ENCODE measurements at regions not wholly inside any gene's neighbourhood (a gene's known extent, or its start where the extent isn't known, plus 50 kb on each side); places are given as distances from the start of the nearest gene placed in this dataset.

GRCh38 chr5:39730006-39730405, 305.2 kb upstream of the DAB2 start:
- Histone ChIP-seq H3K4me1 (no peaks in the 10 kb centered on the region), H3K9me3 (no peaks in the 10 kb centered on the region), H3K27me3 (no peaks in the 10 kb centered on the region), H3K4me3 (no peak overlapping the region), H3K36me3 (no peaks in the 10 kb centered on the region), H3K27ac (no peak overlapping the region)
- ATAC-seq: no peak
- 64 to 80% (median 77%) methylated on average over 2 of the region's 2 CpGs for WGBS, 4 donors
- TF ChIP-seq CTCF (IDR thresholded peaks at IDR 0.05) (no peak), POLR2A (IDR thresholded peaks at IDR 0.05) (no peak)
- DNase-seq: no peak
- intact Hi-C loops (cut with DNase I): no loop called here

- ATAC-seq (no peak), DNase-seq (no peak)
- intact Hi-C loops (cut with DNase I): no loop called here
- Histone ChIP-seq H3K4me3 (no peak overlapping the region), H3K36me3 (no peaks in the 10 kb centered on the region), H3K4me1 (no peaks in the 10 kb centered on the region), H3K9me3 (no peaks in the 10 kb centered on the region), H3K27me3 (no peaks in the 10 kb centered on the region), H3K27ac (no peak overlapping the region)
- TF ChIP-seq CTCF (IDR thresholded peaks at IDR 0.05) (no peak), POLR2A (IDR thresholded peaks at IDR 0.05) (no peak)
- WGBS, 4 donors: 91 to 99% (median 98%) methylated on average over 1 of the region's 1 CpG
Measured at GRCh38 chr5:39726467-39726866, 301.7 kb upstream of the DAB2 start.

- intact Hi-C loops (cut with DNase I): no loop called here
Measured at GRCh38 chr5:39721394-39721793, 296.6 kb upstream of the DAB2 start.

GRCh38 chr5:39720136-39720535, 295.4 kb upstream of the DAB2 start:
- no peak for TF ChIP-seq POLR2A (IDR thresholded peaks at IDR 0.05)
- no peak for TF ChIP-seq CTCF (IDR thresholded peaks at IDR 0.05)
- 86 to 94% (median 90%) methylated on average over 3 of the region's 3 CpGs for WGBS, 4 donors
- DNase-seq (no peak), ATAC-seq (no peak)
- intact Hi-C loops (cut with DNase I): no loop called here
- no peaks in the 10 kb centered on the region for H3K27me3 ChIP-seq
- no peak overlapping the region for H3K4me3 ChIP-seq
- H3K27ac ChIP-seq: no peak overlapping the region
- H3K36me3 ChIP-seq: no peaks in the 10 kb centered on the region
- no peaks in the 10 kb centered on the region for H3K4me1 ChIP-seq
- H3K9me3 ChIP-seq: no peaks in the 10 kb centered on the region

More at GRCh38 chr5:39721394-39721793, 296.6 kb upstream of the DAB2 start:
- H3K4me3 ChIP-seq: no peak overlapping the region
- no peak for TF ChIP-seq POLR2A (IDR thresholded peaks at IDR 0.05)
- no peak for TF ChIP-seq CTCF (IDR thresholded peaks at IDR 0.05)
- H3K4me1 ChIP-seq: no peaks in the 10 kb centered on the region
- ATAC-seq: no peak
- no peak overlapping the region for H3K27ac ChIP-seq
- no peaks in the 10 kb centered on the region for H3K27me3 ChIP-seq
- 90 to 95% (median 93%) methylated on average over 26 to 30 of the region's 30 CpGs for WGBS, 4 donors
- no peaks in the 10 kb centered on the region for H3K9me3 ChIP-seq
- peak in 1 of 5 donors; percentile 49 for DNase-seq
- H3K36me3 ChIP-seq: no peaks in the 10 kb centered on the region

Data from heart left ventricle (tissue), 16 donors.